ENCODE measurements at regions not wholly inside any gene's neighbourhood (a gene's known extent, or its start where the extent isn't known, plus 50 kb on each side); places are given as distances from the start of the nearest gene placed in this dataset.
"Not testable (repeated sequence)": the region's sequence is repeated elsewhere in the genome, so short reads cannot be mapped to it uniquely, and the experiment has no call there.

DNA sequence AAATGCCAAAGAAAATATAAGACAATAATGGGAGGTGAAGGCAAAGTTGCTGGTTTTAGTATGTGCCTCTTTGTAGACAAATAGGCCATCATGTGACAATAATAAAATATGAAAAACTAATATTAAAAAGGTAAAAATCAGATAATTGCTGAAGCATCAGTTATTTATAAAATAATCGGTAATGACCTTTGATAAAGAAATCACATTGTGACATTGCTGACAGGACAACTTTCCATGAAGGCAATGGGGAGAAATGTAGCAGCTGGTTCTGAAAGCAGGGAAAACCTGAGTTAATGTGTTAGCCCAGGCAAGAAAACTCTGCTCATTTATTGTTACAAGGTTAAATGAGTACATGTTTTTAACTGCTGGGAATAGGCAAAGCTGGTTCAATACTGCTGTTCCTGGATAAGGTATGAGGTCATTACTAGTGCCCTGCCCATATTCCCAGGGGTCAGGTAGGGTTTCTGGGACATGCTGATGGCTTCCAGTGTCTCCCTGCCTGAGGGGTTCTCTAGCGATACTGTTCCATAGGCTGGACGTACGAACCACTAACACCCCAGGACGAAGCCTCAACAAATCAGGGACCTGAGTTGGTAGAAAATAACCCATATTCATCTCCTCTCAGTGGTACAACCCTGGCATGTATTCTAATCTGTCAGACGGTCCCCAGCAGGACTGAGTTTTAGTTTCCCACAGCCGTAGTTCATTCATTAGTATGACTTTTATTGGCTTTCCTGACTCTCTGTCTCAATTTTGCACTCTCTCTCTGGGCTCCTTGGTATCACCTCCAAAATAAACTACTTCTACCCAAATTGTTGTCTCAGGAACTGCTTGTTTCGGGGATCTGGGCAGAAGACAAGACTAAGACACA, 355.9 kb downstream of the TXNL1 start:
- no peak overlapping the region for H3K9ac ChIP-seq (ENCODE audit: low read length in 2 of 2)
- no peaks in the 10 kb centered on the region for H3K36me3 ChIP-seq (ENCODE audit: control insufficient read depth in 2 of 2, insufficient read depth in 2 of 2, low read length in 2 of 2)
- no peaks in the 10 kb centered on the region for H3K4me1 ChIP-seq (ENCODE audit: control insufficient read depth, insufficient read depth, low read length)
- H3K27ac ChIP-seq (ENCODE audit: low read length): no peak overlapping the region
- no peaks in the 10 kb centered on the region for H3K9me3 ChIP-seq (ENCODE audit: control insufficient read depth in 2 of 2, low read length in 2 of 2)
- H3K4me3 ChIP-seq (ENCODE audit: low read length in 2 of 2): no peak overlapping the region
- H3K27me3 ChIP-seq (ENCODE audit: control insufficient read depth in 1 of 2, insufficient read depth in 2 of 2, low read length in 2 of 2): no peaks in the 10 kb centered on the region

DNA sequence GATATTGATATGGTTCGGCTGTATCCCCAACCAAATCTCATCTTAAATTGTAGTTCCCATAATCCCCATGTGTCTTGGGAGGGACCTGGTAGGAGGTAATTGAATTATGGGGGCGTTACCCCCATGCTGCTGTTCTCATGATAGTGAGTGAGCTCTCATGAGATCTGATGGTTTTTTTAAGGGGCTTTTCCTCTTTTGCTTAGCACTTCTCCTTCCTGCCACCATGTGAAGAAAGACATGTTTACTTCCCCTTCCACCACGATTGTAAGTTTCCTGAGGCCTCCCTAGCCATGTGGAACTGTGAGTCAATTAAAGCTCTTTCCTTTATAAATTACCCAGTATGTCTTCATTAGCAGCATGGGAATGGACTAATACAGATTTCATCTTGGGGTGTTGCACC, 358.6 kb downstream of the TXNL1 start:
- not testable (repeated sequence) for H3K36me3 ChIP-seq (ENCODE audit: control insufficient read depth in 2 of 2, insufficient read depth in 2 of 2, low read length in 2 of 2); H3K9ac ChIP-seq (ENCODE audit: low read length in 2 of 2); H3K4me1 ChIP-seq (ENCODE audit: control insufficient read depth, insufficient read depth, low read length); H3K4me3 ChIP-seq (ENCODE audit: low read length in 2 of 2); H3K27ac ChIP-seq (ENCODE audit: low read length); H3K9me3 ChIP-seq (ENCODE audit: control insufficient read depth in 2 of 2, low read length in 2 of 2); H3K27me3 ChIP-seq (ENCODE audit: control insufficient read depth in 1 of 2, insufficient read depth in 2 of 2, low read length in 2 of 2)

GRCh38 chr18:56278421-56279003, 359.9 kb downstream of the TXNL1 start:
- no peaks in the 10 kb centered on the region for H3K9me3 ChIP-seq (ENCODE audit: control insufficient read depth in 2 of 2, low read length in 2 of 2)
- no peak overlapping the region for H3K4me3 ChIP-seq (ENCODE audit: low read length in 2 of 2)
- no peaks in the 10 kb centered on the region for H3K4me1 ChIP-seq (ENCODE audit: control insufficient read depth, insufficient read depth, low read length)
- H3K27me3 ChIP-seq (ENCODE audit: control insufficient read depth in 1 of 2, insufficient read depth in 2 of 2, low read length in 2 of 2): no peaks in the 10 kb centered on the region
- H3K9ac ChIP-seq (ENCODE audit: low read length in 2 of 2): no peak overlapping the region
- no peak overlapping the region for H3K27ac ChIP-seq (ENCODE audit: low read length)
- H3K36me3 ChIP-seq (ENCODE audit: control insufficient read depth in 2 of 2, insufficient read depth in 2 of 2, low read length in 2 of 2): no peaks in the 10 kb centered on the region

- Histone ChIP-seq H3K4me1 (ENCODE audit: control insufficient read depth, insufficient read depth, low read length) (no peaks in the 10 kb centered on the region), H3K4me3 (ENCODE audit: low read length in 2 of 2) (no peak overlapping the region), H3K27me3 (ENCODE audit: control insufficient read depth in 1 of 2, insufficient read depth in 2 of 2, low read length in 2 of 2) (no peaks in the 10 kb centered on the region), H3K36me3 (ENCODE audit: control insufficient read depth in 2 of 2, insufficient read depth in 2 of 2, low read length in 2 of 2) (no peaks in the 10 kb centered on the region), H3K27ac (ENCODE audit: low read length) (no peak overlapping the region), H3K9ac (ENCODE audit: low read length in 2 of 2) (no peak overlapping the region), H3K9me3 (ENCODE audit: control insufficient read depth in 2 of 2, low read length in 2 of 2) (no peaks in the 10 kb centered on the region)
Measured at GRCh38 chr18:56276466-56276865, 361.9 kb downstream of the TXNL1 start.

GRCh38 chr18:56273541-56274219, 364.7 kb downstream of the TXNL1 start:
- no peaks in the 10 kb centered on the region for H3K36me3 ChIP-seq (ENCODE audit: control insufficient read depth in 2 of 2, insufficient read depth in 2 of 2, low read length in 2 of 2)
- no peaks in the 10 kb centered on the region for H3K4me1 ChIP-seq (ENCODE audit: control insufficient read depth, insufficient read depth, low read length)
- H3K27me3 ChIP-seq (ENCODE audit: control insufficient read depth in 1 of 2, insufficient read depth in 2 of 2, low read length in 2 of 2): no peaks in the 10 kb centered on the region

GRCh38 chr18:56270671-56271250, 367.6 kb downstream of the TXNL1 start:
- H3K9ac ChIP-seq (ENCODE audit: low read length in 2 of 2): no peak overlapping the region
- H3K9me3 ChIP-seq (ENCODE audit: control insufficient read depth in 2 of 2, low read length in 2 of 2): no peaks in the 10 kb centered on the region
- no peak overlapping the region for H3K27ac ChIP-seq (ENCODE audit: low read length)
- no peaks in the 10 kb centered on the region for H3K4me1 ChIP-seq (ENCODE audit: control insufficient read depth, insufficient read depth, low read length)
- H3K27me3 ChIP-seq (ENCODE audit: control insufficient read depth in 1 of 2, insufficient read depth in 2 of 2, low read length in 2 of 2): no peaks in the 10 kb centered on the region
- H3K4me3 ChIP-seq (ENCODE audit: low read length in 2 of 2): no peak overlapping the region
- no peaks in the 10 kb centered on the region for H3K36me3 ChIP-seq (ENCODE audit: control insufficient read depth in 2 of 2, insufficient read depth in 2 of 2, low read length in 2 of 2)

More at GRCh38 chr18:56273541-56274219, 364.7 kb downstream of the TXNL1 start:
- no peak overlapping the region for H3K27ac ChIP-seq (ENCODE audit: low read length)
- no peaks in the 10 kb centered on the region for H3K9me3 ChIP-seq (ENCODE audit: control insufficient read depth in 2 of 2, low read length in 2 of 2)
- no peak overlapping the region for H3K9ac ChIP-seq (ENCODE audit: low read length in 2 of 2)
- H3K4me3 ChIP-seq (ENCODE audit: low read length in 2 of 2): no peak overlapping the region

DNA sequence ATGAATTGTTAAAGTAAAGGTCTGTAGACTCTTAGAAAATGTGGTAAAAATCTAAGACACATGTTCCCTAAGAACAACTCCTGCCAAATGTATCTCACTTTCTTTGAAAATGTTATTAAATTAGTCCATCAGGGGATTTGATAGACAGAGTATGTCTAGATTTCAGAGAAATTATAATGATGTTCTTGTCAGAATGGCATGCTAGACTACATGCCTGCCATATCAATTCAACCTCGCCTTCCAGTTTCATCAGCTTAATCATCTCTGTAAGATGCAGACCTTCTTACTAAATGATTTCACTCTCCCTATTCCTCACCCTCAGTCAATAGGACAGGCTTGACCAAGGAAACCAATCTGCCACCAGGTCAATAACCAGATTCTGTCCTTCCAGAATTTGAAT, 368.4 kb downstream of the TXNL1 start:
- Histone ChIP-seq H3K27ac (ENCODE audit: low read length) (no peak overlapping the region), H3K36me3 (ENCODE audit: control insufficient read depth in 2 of 2, insufficient read depth in 2 of 2, low read length in 2 of 2) (no peaks in the 10 kb centered on the region), H3K4me1 (ENCODE audit: control insufficient read depth, insufficient read depth, low read length) (no peaks in the 10 kb centered on the region), H3K27me3 (ENCODE audit: control insufficient read depth in 1 of 2, insufficient read depth in 2 of 2, low read length in 2 of 2) (no peaks in the 10 kb centered on the region), H3K4me3 (ENCODE audit: low read length in 2 of 2) (no peak overlapping the region), H3K9me3 (ENCODE audit: control insufficient read depth in 2 of 2, low read length in 2 of 2) (no peaks in the 10 kb centered on the region), H3K9ac (ENCODE audit: low read length in 2 of 2) (no peak overlapping the region)

- Histone ChIP-seq H3K27ac (ENCODE audit: low read length) (no peak overlapping the region), H3K4me3 (ENCODE audit: low read length in 2 of 2) (no peak overlapping the region), H3K36me3 (ENCODE audit: control insufficient read depth in 2 of 2, insufficient read depth in 2 of 2, low read length in 2 of 2) (no peaks in the 10 kb centered on the region), H3K9ac (ENCODE audit: low read length in 2 of 2) (no peak overlapping the region), H3K9me3 (ENCODE audit: control insufficient read depth in 2 of 2, low read length in 2 of 2) (no peaks in the 10 kb centered on the region), H3K4me1 (ENCODE audit: control insufficient read depth, insufficient read depth, low read length) (no peaks in the 10 kb centered on the region), H3K27me3 (ENCODE audit: control insufficient read depth in 1 of 2, insufficient read depth in 2 of 2, low read length in 2 of 2) (no peaks in the 10 kb centered on the region)
Measured at GRCh38 chr18:56268952-56269351, 369.4 kb downstream of the TXNL1 start.

- Histone ChIP-seq H3K27ac (ENCODE audit: low read length) (no peak overlapping the region), H3K36me3 (ENCODE audit: control insufficient read depth in 2 of 2, insufficient read depth in 2 of 2, low read length in 2 of 2) (no peaks in the 10 kb centered on the region), H3K27me3 (ENCODE audit: control insufficient read depth in 1 of 2, insufficient read depth in 2 of 2, low read length in 2 of 2) (no peaks in the 10 kb centered on the region), H3K4me1 (ENCODE audit: control insufficient read depth, insufficient read depth, low read length) (no peaks in the 10 kb centered on the region), H3K4me3 (ENCODE audit: low read length in 2 of 2) (no peak overlapping the region), H3K9ac (ENCODE audit: low read length in 2 of 2) (no peak overlapping the region), H3K9me3 (ENCODE audit: control insufficient read depth in 2 of 2, low read length in 2 of 2) (no peaks in the 10 kb centered on the region)
Measured at GRCh38 chr18:56267334-56267733, 371.1 kb downstream of the TXNL1 start.

- Histone ChIP-seq H3K27ac (ENCODE audit: low read length) (no peak overlapping the region), H3K27me3 (ENCODE audit: control insufficient read depth in 1 of 2, insufficient read depth in 2 of 2, low read length in 2 of 2) (no peaks in the 10 kb centered on the region), H3K9me3 (ENCODE audit: control insufficient read depth in 2 of 2, low read length in 2 of 2) (no peaks in the 10 kb centered on the region), H3K9ac (ENCODE audit: low read length in 2 of 2) (no peak overlapping the region), H3K36me3 (ENCODE audit: control insufficient read depth in 2 of 2, insufficient read depth in 2 of 2, low read length in 2 of 2) (no peaks in the 10 kb centered on the region), H3K4me1 (ENCODE audit: control insufficient read depth, insufficient read depth, low read length) (no peaks in the 10 kb centered on the region), H3K4me3 (ENCODE audit: low read length in 2 of 2) (no peak overlapping the region)
Measured at GRCh38 chr18:56258178-56258577, 380.2 kb downstream of the TXNL1 start.

Measured in stomach smooth muscle (tissue), 2 donors.